Neural cell (in vitro differentiated cells): ENCODE measurements at regions not wholly inside any gene's neighbourhood (a gene's known extent, or its start where the extent isn't known, plus 50 kb on each side); places are given as distances from the start of the nearest gene placed in this dataset.

Experiments
- CTCF ChIP-seq: fragments of 450-650 bp; IDR thresholded peaks from 2 replicates; pipeline ENCODE4 v1.5.1; 2014; ENCODE audit warnings: antibody characterized with exemption, mild to moderate bottlenecking, moderate library complexity; ENCODE audit not compliant: poor library complexity, severe bottlenecking
- EP300 ChIP-seq: fragments of 450-650 bp; conservative IDR thresholded peaks from 2 replicates; pipeline ENCODE4 v1.6.1; 2014; ENCODE audit warnings: antibody characterized with exemption, mild to moderate bottlenecking, moderate library complexity; ENCODE audit not compliant: poor library complexity, severe bottlenecking
- EZH2 ChIP-seq: fragments of 200-600, 300-800 bp; shearing (Covaris generic), sonication (generic); IDR thresholded peaks from 2 replicates; pipeline ENCODE4 v1.6.1; 2014; ENCODE audit warnings: antibody characterized with exemption, low read length, borderline replicate concordance, mild to moderate bottlenecking; ENCODE audit not compliant: insufficient read depth, poor library complexity, severe bottlenecking
- MXI1 ChIP-seq: fragments of 450-650 bp; conservative IDR thresholded peaks from 2 replicates; pipeline ENCODE4 v1.6.1; 2014; ENCODE audit warnings: antibody characterized with exemption, mild to moderate bottlenecking; ENCODE audit not compliant: poor library complexity, severe bottlenecking
- POLR2AphosphoS5 ChIP-seq: IDR thresholded peaks from 2 replicates; pipeline ENCODE4 v1.6.1; 2012
- RAD21 ChIP-seq: fragments of 450-650 bp; conservative IDR thresholded peaks from 2 replicates; pipeline ENCODE4 v1.6.1; 2014; ENCODE audit warnings: antibody characterized with exemption, mild to moderate bottlenecking, moderate library complexity
- TAF1 ChIP-seq: IDR thresholded peaks from 2 replicates; pipeline ENCODE4 v1.6.1; 2012; ENCODE audit warnings: low read depth
- TF ChIP-seq, protein P1 (sequence below): IDR thresholded peaks from 2 replicates; pipeline ENCODE4 v1.6.1; 2012; ENCODE audit warnings: borderline replicate concordance

DNA sequence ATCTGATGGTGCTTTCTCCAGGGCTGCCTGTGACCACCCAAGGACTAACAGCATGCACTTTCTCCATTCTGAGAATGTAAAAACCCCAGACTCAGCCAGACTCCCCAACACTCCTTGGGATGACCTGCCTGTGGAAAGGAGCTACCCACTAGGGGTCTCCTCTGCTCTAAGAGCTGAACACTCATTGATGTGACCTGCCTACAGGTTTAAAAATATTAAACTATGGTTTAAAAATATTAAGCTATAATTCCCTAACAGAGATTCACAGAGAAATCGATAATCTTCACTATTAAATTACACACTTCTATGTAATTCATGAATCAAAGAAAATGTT is 696.2 kb upstream of the SLITRK5 start:
- TF ChIP-seq, protein P1, sequence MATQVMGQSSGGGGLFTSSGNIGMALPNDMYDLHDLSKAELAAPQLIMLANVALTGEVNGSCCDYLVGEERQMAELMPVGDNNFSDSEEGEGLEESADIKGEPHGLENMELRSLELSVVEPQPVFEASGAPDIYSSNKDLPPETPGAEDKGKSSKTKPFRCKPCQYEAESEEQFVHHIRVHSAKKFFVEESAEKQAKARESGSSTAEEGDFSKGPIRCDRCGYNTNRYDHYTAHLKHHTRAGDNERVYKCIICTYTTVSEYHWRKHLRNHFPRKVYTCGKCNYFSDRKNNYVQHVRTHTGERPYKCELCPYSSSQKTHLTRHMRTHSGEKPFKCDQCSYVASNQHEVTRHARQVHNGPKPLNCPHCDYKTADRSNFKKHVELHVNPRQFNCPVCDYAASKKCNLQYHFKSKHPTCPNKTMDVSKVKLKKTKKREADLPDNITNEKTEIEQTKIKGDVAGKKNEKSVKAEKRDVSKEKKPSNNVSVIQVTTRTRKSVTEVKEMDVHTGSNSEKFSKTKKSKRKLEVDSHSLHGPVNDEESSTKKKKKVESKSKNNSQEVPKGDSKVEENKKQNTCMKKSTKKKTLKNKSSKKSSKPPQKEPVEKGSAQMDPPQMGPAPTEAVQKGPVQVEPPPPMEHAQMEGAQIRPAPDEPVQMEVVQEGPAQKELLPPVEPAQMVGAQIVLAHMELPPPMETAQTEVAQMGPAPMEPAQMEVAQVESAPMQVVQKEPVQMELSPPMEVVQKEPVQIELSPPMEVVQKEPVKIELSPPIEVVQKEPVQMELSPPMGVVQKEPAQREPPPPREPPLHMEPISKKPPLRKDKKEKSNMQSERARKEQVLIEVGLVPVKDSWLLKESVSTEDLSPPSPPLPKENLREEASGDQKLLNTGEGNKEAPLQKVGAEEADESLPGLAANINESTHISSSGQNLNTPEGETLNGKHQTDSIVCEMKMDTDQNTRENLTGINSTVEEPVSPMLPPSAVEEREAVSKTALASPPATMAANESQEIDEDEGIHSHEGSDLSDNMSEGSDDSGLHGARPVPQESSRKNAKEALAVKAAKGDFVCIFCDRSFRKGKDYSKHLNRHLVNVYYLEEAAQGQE = no peak
- TF ChIP-seq CTCF (no peak), EZH2 (no peak), POLR2AphosphoS5 (no peak), MXI1 (no peak), RAD21 (no peak), EP300 (no peak), TAF1 (no peak)
